IMR-90 (cell line): ENCODE measurements at regions not wholly inside any gene's neighbourhood (a gene's known extent, or its start where the extent isn't known, plus 50 kb on each side); places are given as distances from the start of the nearest gene placed in this dataset.

Source experiments
- ATAC-seq: fragments of 200-7000 bp; cut with Tn5 transposase; 2 replicates; pipeline ENCODE4 v1.9.1; 2020; ENCODE audit warnings: low read depth, mild to moderate bottlenecking, moderate library complexity
- BruUV-seq: library from RNA; stranded (reverse); fragments of 400-500 nt; replicated peaks from 2 replicates; lab custom pipeline; 2021; lab: Mats Ljungman, UMichigan
- CTCF ChIA-PET: fragments of 300-600 bp; formaldehyde crosslinking; extraction: SDS; loops from one replicate; lab custom pipeline; 2021; ENCODE audit warnings: antibody characterized with exemption; lab: Yijun Ruan, JAX
- POLR2A ChIA-PET: fragments of 300-600 bp; sonication (Branson Sonifier 250); formaldehyde crosslinking; loops from one replicate; lab custom pipeline; 2022; ENCODE audit warnings: antibody characterized with exemption; ENCODE audit not compliant: unreplicated experiment; lab: Charles Lee
- DNase-seq: peaks from one replicate; pipeline ENCODE4 v3.0.0; 2013
- H2AFZ ChIP-seq: replicated peaks from 2 replicates; pipeline ENCODE3; 2013; ENCODE audit warnings: low read length, mild to moderate bottlenecking; ENCODE audit not compliant: poor library complexity
- H2AK5ac ChIP-seq: 2 replicates; pipeline ENCODE4 v1.6.1; 2013; ENCODE audit warnings: low read depth, low read length, inconsistent platforms
- H2AK9ac ChIP-seq: replicated peaks from 2 replicates; pipeline ENCODE3; 2013; ENCODE audit warnings: mild to moderate bottlenecking, low read depth, low read length, moderate library complexity; ENCODE audit not compliant: poor library complexity
- H2BK120ac ChIP-seq: 2 replicates; pipeline ENCODE4 v1.6.1; 2013; ENCODE audit warnings: low read depth, low read length, inconsistent platforms
- H2BK15ac ChIP-seq: 3 replicates; pipeline ENCODE4 v1.6.1; 2013; ENCODE audit warnings: low read depth, low read length, inconsistent platforms
- H2BK20ac ChIP-seq: 2 replicates; pipeline ENCODE4 v1.6.1; 2013; ENCODE audit warnings: low read depth, mild to moderate bottlenecking, inconsistent platforms, low read length, moderate library complexity
- H2BK5ac ChIP-seq: 2 replicates; pipeline ENCODE4 v1.6.1; 2013; ENCODE audit warnings: mild to moderate bottlenecking, low read depth, low read length, inconsistent platforms; ENCODE audit not compliant: poor library complexity, severe bottlenecking
- H3K14ac ChIP-seq: replicated peaks from 2 replicates; pipeline ENCODE4 v1.6.1; 2013; ENCODE audit warnings: low read depth, low read length, inconsistent platforms
- H3K18ac ChIP-seq: 2 replicates; pipeline ENCODE4 v1.6.1; 2013; ENCODE audit warnings: low read depth, low read length, control low read depth
- H3K23ac ChIP-seq: 2 replicates; pipeline ENCODE4 v1.6.1; 2013; ENCODE audit warnings: low read depth, low read length, inconsistent platforms
- H3K27ac ChIP-seq: 2 replicates; pipeline ENCODE4 v1.5.1; 2013; ENCODE audit warnings: mild to moderate bottlenecking, control low read depth, low read length; ENCODE audit not compliant: insufficient read depth
- H3K27me3 ChIP-seq: 2 replicates; pipeline ENCODE4 v1.6.1; 2013; ENCODE audit warnings: low read length; ENCODE audit not compliant: control insufficient read depth, insufficient read depth
- H3K36me3 ChIP-seq: 2 replicates; pipeline ENCODE4 v1.6.1; 2013; ENCODE audit warnings: low read length, mixed read lengths; ENCODE audit not compliant: control insufficient read depth, insufficient read depth
- H3K4ac ChIP-seq: 2 replicates; pipeline ENCODE4 v1.6.1; 2013; ENCODE audit warnings: low read depth, low read length, inconsistent platforms
- H3K4me1 ChIP-seq: 2 replicates; pipeline ENCODE4 v1.6.1; 2013; ENCODE audit warnings: low read length, mixed read lengths; ENCODE audit not compliant: control insufficient read depth, insufficient read depth
- H3K4me2 ChIP-seq: 2 replicates; pipeline ENCODE4 v1.6.1; 2013; ENCODE audit warnings: low read depth, mild to moderate bottlenecking, control low read depth, low read length, moderate library complexity
- H3K4me3 ChIP-seq: 2 replicates; pipeline ENCODE4 v1.5.1; 2013; ENCODE audit warnings: low read depth, mild to moderate bottlenecking, control low read depth, low read length, moderate library complexity; ENCODE audit not compliant: insufficient read depth
- H3K56ac ChIP-seq: 2 replicates; pipeline ENCODE4 v1.6.1; 2013; ENCODE audit warnings: low read length, inconsistent platforms; ENCODE audit not compliant: insufficient read depth; ENCODE audit errors: extremely low read depth
- H3K79me1 ChIP-seq, 2 experiments: 2 replicates each; pipeline ENCODE4 v1.6.1; 2013; ENCODE audit warnings: low read length in 2 of 2, inconsistent platforms in 1 of 2, low read depth in 1 of 2
- H3K9ac ChIP-seq: 2 replicates; pipeline ENCODE4 v1.6.1; 2013; ENCODE audit warnings: low read depth, low read length, control low read depth
- H3K9me1 ChIP-seq: 2 replicates; pipeline ENCODE4 v1.6.1; 2013; ENCODE audit warnings: low read length, inconsistent platforms; ENCODE audit not compliant: insufficient read depth
- H3K9me3 ChIP-seq: 2 replicates; pipeline ENCODE4 v1.6.1; 2013; ENCODE audit warnings: low read length; ENCODE audit not compliant: control insufficient read depth, insufficient read depth
- H4K20me1 ChIP-seq: 2 replicates; pipeline ENCODE4 v1.6.1; 2013; ENCODE audit warnings: low read length, inconsistent platforms; ENCODE audit not compliant: insufficient read depth
- H4K5ac ChIP-seq: 2 replicates; pipeline ENCODE4 v1.6.1; 2013; ENCODE audit warnings: mild to moderate bottlenecking, low read depth, low read length, control low read depth
- H4K8ac ChIP-seq, 2 experiments: 2 replicates each; pipeline ENCODE4 v1.6.1; 2013; ENCODE audit warnings: low read depth in 2 of 2, low read length in 2 of 2, control low read depth in 1 of 2, inconsistent platforms in 1 of 2
- H4K91ac ChIP-seq: 2 replicates; pipeline ENCODE4 v1.6.1; 2013; ENCODE audit warnings: low read depth, low read length, inconsistent platforms; ENCODE audit not compliant: insufficient read depth
- CHD1 ChIP-seq: IDR thresholded peaks from 2 replicates; pipeline ENCODE4 v1.6.1; 2012; ENCODE audit warnings: low read depth, low read length, improper control_type of control experiment
- MAZ ChIP-seq: IDR thresholded peaks from 2 replicates; pipeline ENCODE4 v1.6.1; 2012; ENCODE audit warnings: low read depth, mild to moderate bottlenecking, low read length, improper control_type of control experiment, moderate library complexity, borderline replicate concordance
- NFE2L2 ChIP-seq: fragments of 150-350 bp; IDR thresholded peaks from 2 replicates; pipeline ENCODE4 v1.6.1; 2016; ENCODE audit warnings: low read depth, mild to moderate bottlenecking, low read length
- WGBS, 2 experiments: methylation state at CpG; one replicate each; pipeline versions ENCODE4 v1.1.5 to v1.1.7; 2013; ENCODE audit warnings: missing lambda C conversion rate in 2 of 2; ENCODE audit not compliant: insufficient read length in 1 of 2; ENCODE audit errors: extremely low coverage in 2 of 2; 5-methylcytosine and 5-hydroxymethylcytosine counted together
- dilution Hi-C: fragments of 300-500 bp; cut with HindIII; formaldehyde crosslinking; loops from one replicate; pipeline ENCODE4 v1.14.3; 2018; ENCODE audit warnings: low sequenced_read_pairs; ENCODE audit not compliant: unreplicated experiment
- in situ Hi-C: fragments of 300-500 bp; cut with MboI; formaldehyde crosslinking; loops from 3 replicates; pipeline ENCODE4 v1.14.3; 2019; ENCODE audit warnings: low sequenced_read_pairs, inconsistent platforms, mixed read lengths
- intact Hi-C: fragments of 100-400 bp; cut with micrococcal nuclease; formaldehyde crosslinking; loops from 2 replicates; pipeline ENCODE4 v1.10.0; 2022
- TF ChIP-seq, protein P1 (sequence below): fragments of 150-350 bp; IDR thresholded peaks from 2 replicates; pipeline ENCODE4 v1.6.1; 2016; ENCODE audit warnings: low read depth, mild to moderate bottlenecking, low read length, moderate library complexity, borderline replicate concordance

DNA sequence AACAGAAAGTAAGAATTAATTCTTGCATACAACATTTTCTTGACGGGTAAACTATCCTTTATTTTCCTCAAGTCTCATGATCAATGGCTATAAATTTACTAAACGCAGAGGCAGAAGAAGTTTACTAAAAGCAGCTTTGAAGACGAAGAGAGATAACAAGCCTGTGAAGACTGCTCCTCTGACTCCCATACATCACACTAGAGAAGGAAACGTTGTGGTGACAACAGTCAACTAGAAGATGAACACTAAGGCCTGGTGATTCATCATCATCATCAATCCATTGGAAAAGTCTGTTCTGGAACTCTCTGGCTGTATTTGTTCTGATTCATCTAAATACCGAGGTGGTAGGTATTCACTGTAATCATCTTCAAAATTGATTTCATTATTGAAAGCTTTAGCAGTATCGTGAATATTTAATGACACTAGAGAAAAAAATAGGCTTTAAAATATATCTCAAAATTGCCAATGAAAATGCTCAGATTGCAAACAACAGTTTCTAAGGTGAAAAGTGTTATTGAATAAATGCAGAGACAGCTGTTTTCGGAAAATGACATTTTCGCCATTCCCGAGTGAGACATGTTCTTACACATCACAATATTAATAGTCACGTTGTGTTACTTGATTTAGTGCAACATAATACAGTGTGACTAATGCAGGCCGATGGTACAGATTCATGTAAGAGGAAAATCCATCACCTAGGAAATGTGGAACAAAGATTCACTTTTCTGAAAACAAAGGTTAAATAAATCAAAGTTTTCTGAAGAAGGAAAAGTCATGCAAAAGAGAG, 260.5 kb downstream of the C12orf50 start:
- Histone ChIP-seq H3K14ac (no peak overlapping the region), H2BK20ac (no peak overlapping the region), H3K9me1 (no peaks in the 10 kb centered on the region), H3K4me2 (no peak overlapping the region), H2BK5ac (no peak overlapping the region), H4K5ac (no peak overlapping the region), H3K4me1 (no peaks in the 10 kb centered on the region), H3K27me3 (no peaks in the 10 kb centered on the region), H3K79me1 (no peaks in the 10 kb centered on the region), H2BK15ac (no peak overlapping the region), H2AK9ac (no peak overlapping the region), H2AFZ (no peak overlapping the region), H3K36me3 (no peaks in the 10 kb centered on the region), H4K20me1 (no peaks in the 10 kb centered on the region), H3K23ac (no peak overlapping the region), H3K56ac (no peak overlapping the region), H3K18ac (no peak overlapping the region), H2BK120ac (no peak overlapping the region), H3K4me3 (no peak overlapping the region), H3K9ac (no peak overlapping the region), H2AK5ac (no peak overlapping the region), H4K8ac (no peak overlapping the region), H3K9me3 (no peaks in the 10 kb centered on the region), H3K27ac (no peak overlapping the region), H3K4ac (no peak overlapping the region), H4K91ac (no peak overlapping the region)
- BruUV-seq = no TSS peak
- TF ChIP-seq, protein P1, sequence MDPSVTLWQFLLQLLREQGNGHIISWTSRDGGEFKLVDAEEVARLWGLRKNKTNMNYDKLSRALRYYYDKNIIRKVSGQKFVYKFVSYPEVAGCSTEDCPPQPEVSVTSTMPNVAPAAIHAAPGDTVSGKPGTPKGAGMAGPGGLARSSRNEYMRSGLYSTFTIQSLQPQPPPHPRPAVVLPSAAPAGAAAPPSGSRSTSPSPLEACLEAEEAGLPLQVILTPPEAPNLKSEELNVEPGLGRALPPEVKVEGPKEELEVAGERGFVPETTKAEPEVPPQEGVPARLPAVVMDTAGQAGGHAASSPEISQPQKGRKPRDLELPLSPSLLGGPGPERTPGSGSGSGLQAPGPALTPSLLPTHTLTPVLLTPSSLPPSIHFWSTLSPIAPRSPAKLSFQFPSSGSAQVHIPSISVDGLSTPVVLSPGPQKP = no peak
- TF ChIP-seq NFE2L2 (no peak), MAZ (no peak), CHD1 (no peak)
- no CpG with 5 or more reads among the region's 11 CpGs for WGBS, 2 experiments
- in situ Hi-C loops (no loop called here), intact Hi-C loops (no loop called here), dilution Hi-C loops (no loop called here)
- no peak for DNase-seq
- ChIA-PET POLR2A (no interaction called here), CTCF (no interaction called here)
- no peak for ATAC-seq
